AG04450 (cell line): ENCODE measurements at regions not wholly inside any gene's neighbourhood (a gene's known extent, or its start where the extent isn't known, plus 50 kb on each side); places are given as distances from the start of the nearest gene placed in this dataset.

ENCODE experiments used
- CTCF ChIA-PET: fragments of 300-600, 350-600 bp; formaldehyde crosslinking; extraction: SDS; loops from one replicate; lab custom pipeline; 2022; ENCODE audit warnings: antibody characterized with exemption, inconsistent platforms; lab: Charles Lee
- POLR2A ChIA-PET: fragments of 350-600 bp; formaldehyde crosslinking; extraction: SDS; loops from one replicate; lab custom pipeline; 2021; ENCODE audit warnings: antibody characterized with exemption, inconsistent platforms; lab: Yijun Ruan, JAX
- DNase-seq: peaks from one replicate; pipeline ENCODE4 v3.0.0-alpha.2; 2011; ENCODE audit warnings: low read depth, low spot score
- H3K27ac ChIP-seq: one replicate; pipeline ENCODE4 v1.5.1; 2012; ENCODE audit warnings: low read depth, low read length, control low read depth
- H3K27me3 ChIP-seq: one replicate; pipeline ENCODE4 v1.6.0; 2012; ENCODE audit warnings: low read length; ENCODE audit not compliant: control insufficient read depth, insufficient read depth
- H3K4me3 ChIP-seq: 2 replicates; pipeline ENCODE4 v1.5.1; 2011; ENCODE audit warnings: mild to moderate bottlenecking, low read depth, low read length, control low read depth
- H3K9me3 ChIP-seq: 2 replicates; pipeline ENCODE4 v1.5.1; 2012; ENCODE audit warnings: low read length; ENCODE audit not compliant: control insufficient read depth, insufficient read depth
- CTCF ChIP-seq: IDR thresholded peaks from 2 replicates; pipeline ENCODE4 v1.5.1; 2011; ENCODE audit warnings: low read depth, low read length, control low read depth, inconsistent platforms

- Histone ChIP-seq H3K9me3 (no peaks in the 10 kb centered on the region), H3K27ac (no peak overlapping the region), H3K4me3 (no peak overlapping the region), H3K27me3 (no peaks in the 10 kb centered on the region)
- no peak for DNase-seq
- CTCF ChIA-PET, result no interaction called here
- POLR2A ChIA-PET, result no interaction called here
- TF ChIP-seq CTCF, result no peak
These were observed 142.0 kb upstream of the ATP1B1 start for GRCh38 chr1:168964478-168964877.

- ChIA-PET POLR2A (interaction anchor here (0.7 kb wide), 1 partner anchor 1926 kb away, joined by 4 read pairs; no protein-coding TSS in a partner anchor), CTCF (interaction anchor here (0.7 kb wide), 1 partner anchor 630 kb away, joined by 3 read pairs; no protein-coding TSS in a partner anchor)
These were observed 140.3 kb upstream of the ATP1B1 start for GRCh38 chr1:168966217-168966616.

GRCh38 chr1:168966636-168967035, 139.9 kb upstream of the ATP1B1 start:
- H3K9me3 ChIP-seq, result no peaks in the 10 kb centered on the region
- DNase-seq, result no peak
- no peak overlapping the region for H3K4me3 ChIP-seq
- H3K27me3 ChIP-seq, result no peaks in the 10 kb centered on the region
- no peak for TF ChIP-seq CTCF
- ChIA-PET CTCF (no interaction called here), POLR2A (no interaction called here)
- no peak overlapping the region for H3K27ac ChIP-seq

More at GRCh38 chr1:168966217-168966616, 140.3 kb upstream of the ATP1B1 start:
- Histone ChIP-seq H3K27ac (no peak overlapping the region), H3K4me3 (no peak overlapping the region), H3K9me3 (no peaks in the 10 kb centered on the region), H3K27me3 (no peaks in the 10 kb centered on the region)
- no peak for TF ChIP-seq CTCF
- DNase-seq, result no peak

GRCh38 chr1:168970926-168971659, 135.4 kb upstream of the ATP1B1 start:
- DNase-seq, result no peak
- no peaks in the 10 kb centered on the region for H3K9me3 ChIP-seq
- CTCF ChIA-PET, result no interaction called here
- H3K27ac ChIP-seq, result no peak overlapping the region
- TF ChIP-seq CTCF, result no peak
- H3K27me3 ChIP-seq, result no peaks in the 10 kb centered on the region
- no peak overlapping the region for H3K4me3 ChIP-seq
- POLR2A ChIA-PET, result no interaction called here

GRCh38 chr1:168972225-168972624, 134.3 kb upstream of the ATP1B1 start:
- H3K4me3 ChIP-seq, result no peak overlapping the region
- no peak overlapping the region for H3K27ac ChIP-seq
- no peak for DNase-seq
- H3K27me3 ChIP-seq, result no peaks in the 10 kb centered on the region
- POLR2A ChIA-PET, result no interaction called here
- H3K9me3 ChIP-seq, result no peaks in the 10 kb centered on the region
- no peak for TF ChIP-seq CTCF
- CTCF ChIA-PET, result no interaction called here
